KMS-11 (cell line): ENCODE measurements at regions not wholly inside any gene's neighbourhood (a gene's known extent, or its start where the extent isn't known, plus 50 kb on each side); places are given as distances from the start of the nearest gene placed in this dataset.

Source experiments
- H2AFZ ChIP-seq: fragments of 200-600 bp; sonication (generic); 2 replicates; pipeline ENCODE4 v1.6.1; 2016; ENCODE audit warnings: antibody characterized with exemption, mixed run types, low read depth
- H3K27ac ChIP-seq: fragments of 200-600 bp; sonication (generic); 2 replicates; pipeline ENCODE4 v1.6.1; 2016; ENCODE audit warnings: mild to moderate bottlenecking, mixed run types
- H3K27me3 ChIP-seq: fragments of 200-600 bp; sonication (generic); 2 replicates; pipeline ENCODE4 v1.6.1; 2017; ENCODE audit warnings: mild to moderate bottlenecking, low read depth, mixed run types, moderate library complexity; ENCODE audit not compliant: insufficient read depth
- H3K36me3 ChIP-seq: fragments of 200-600 bp; sonication (generic); 2 replicates; pipeline ENCODE4 v1.6.1; 2017; ENCODE audit warnings: mild to moderate bottlenecking, mixed run types; ENCODE audit not compliant: insufficient read depth
- H3K4me1 ChIP-seq: fragments of 200-600 bp; sonication (generic); 2 replicates; pipeline ENCODE4 v1.6.1; 2016; ENCODE audit warnings: mild to moderate bottlenecking, low read depth, mixed run types; ENCODE audit not compliant: poor library complexity, severe bottlenecking
- H3K4me2 ChIP-seq: fragments of 200-600 bp; sonication (generic); 2 replicates; pipeline ENCODE4 v1.7.0; 2016; ENCODE audit warnings: mild to moderate bottlenecking, mixed run types
- H3K4me3 ChIP-seq: fragments of 200-600 bp; sonication (generic); IDR thresholded peaks from 2 replicates; pipeline ENCODE4 v1.6.1; 2017; ENCODE audit warnings: low read depth, low read length, mixed read lengths; ENCODE audit not compliant: insufficient read depth
- H3K79me2 ChIP-seq: fragments of 200-600 bp; sonication (generic); 2 replicates; pipeline ENCODE4 v1.6.1; 2016; ENCODE audit warnings: low read depth, mixed run types; ENCODE audit not compliant: insufficient read depth
- H3K9ac ChIP-seq: fragments of 200-600 bp; sonication (generic); 2 replicates; pipeline ENCODE4 v1.6.1; 2016; ENCODE audit warnings: mild to moderate bottlenecking, mixed run types
- H4K20me1 ChIP-seq: fragments of 200-600 bp; sonication (generic); 2 replicates; pipeline ENCODE4 v1.6.1; 2016; ENCODE audit warnings: mild to moderate bottlenecking, mixed run types; ENCODE audit not compliant: insufficient read depth
- TF ChIP-seq, protein P1 (sequence below): fragments of 200-600 bp; sonication (generic); conservative IDR thresholded peaks from 2 replicates; pipeline ENCODE4 v1.6.1; 2017; ENCODE audit warnings: low read depth, mild to moderate bottlenecking, antibody characterized with exemption, low read length, moderate library complexity, mixed read lengths

DNA sequence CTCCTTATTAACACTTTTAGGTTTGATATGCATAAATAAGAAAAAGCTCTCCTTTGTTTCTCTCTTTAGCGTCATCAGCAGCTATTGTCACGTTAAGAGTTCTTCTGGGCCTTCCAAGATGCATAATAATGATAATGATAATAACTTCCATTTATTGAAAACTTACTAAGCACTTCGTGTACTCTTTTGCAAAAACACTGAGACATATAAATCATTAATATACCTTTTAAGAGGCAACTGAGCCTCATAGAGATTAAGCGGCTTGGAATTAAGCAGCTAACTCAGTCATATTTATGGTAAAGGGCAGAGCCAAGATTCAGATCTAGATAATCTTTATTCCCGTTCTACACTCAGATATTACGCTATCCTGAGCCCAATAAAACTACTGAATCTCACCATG, 1105.1 kb downstream of the OLFM4 start:
- Histone ChIP-seq H3K4me2 (no peak overlapping the region), H4K20me1 (no peaks in the 10 kb centered on the region), H3K79me2 (no peaks in the 10 kb centered on the region), H3K27me3 (no peaks in the 10 kb centered on the region), H3K27ac (no peak overlapping the region), H3K9ac (no peak overlapping the region), H3K4me3 (no peak overlapping the region), H2AFZ (no peak overlapping the region), H3K36me3 (no peaks in the 10 kb centered on the region), H3K4me1 (no peaks in the 10 kb centered on the region)
- TF ChIP-seq, protein P1, sequence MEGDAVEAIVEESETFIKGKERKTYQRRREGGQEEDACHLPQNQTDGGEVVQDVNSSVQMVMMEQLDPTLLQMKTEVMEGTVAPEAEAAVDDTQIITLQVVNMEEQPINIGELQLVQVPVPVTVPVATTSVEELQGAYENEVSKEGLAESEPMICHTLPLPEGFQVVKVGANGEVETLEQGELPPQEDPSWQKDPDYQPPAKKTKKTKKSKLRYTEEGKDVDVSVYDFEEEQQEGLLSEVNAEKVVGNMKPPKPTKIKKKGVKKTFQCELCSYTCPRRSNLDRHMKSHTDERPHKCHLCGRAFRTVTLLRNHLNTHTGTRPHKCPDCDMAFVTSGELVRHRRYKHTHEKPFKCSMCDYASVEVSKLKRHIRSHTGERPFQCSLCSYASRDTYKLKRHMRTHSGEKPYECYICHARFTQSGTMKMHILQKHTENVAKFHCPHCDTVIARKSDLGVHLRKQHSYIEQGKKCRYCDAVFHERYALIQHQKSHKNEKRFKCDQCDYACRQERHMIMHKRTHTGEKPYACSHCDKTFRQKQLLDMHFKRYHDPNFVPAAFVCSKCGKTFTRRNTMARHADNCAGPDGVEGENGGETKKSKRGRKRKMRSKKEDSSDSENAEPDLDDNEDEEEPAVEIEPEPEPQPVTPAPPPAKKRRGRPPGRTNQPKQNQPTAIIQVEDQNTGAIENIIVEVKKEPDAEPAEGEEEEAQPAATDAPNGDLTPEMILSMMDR, result no peak

DNA sequence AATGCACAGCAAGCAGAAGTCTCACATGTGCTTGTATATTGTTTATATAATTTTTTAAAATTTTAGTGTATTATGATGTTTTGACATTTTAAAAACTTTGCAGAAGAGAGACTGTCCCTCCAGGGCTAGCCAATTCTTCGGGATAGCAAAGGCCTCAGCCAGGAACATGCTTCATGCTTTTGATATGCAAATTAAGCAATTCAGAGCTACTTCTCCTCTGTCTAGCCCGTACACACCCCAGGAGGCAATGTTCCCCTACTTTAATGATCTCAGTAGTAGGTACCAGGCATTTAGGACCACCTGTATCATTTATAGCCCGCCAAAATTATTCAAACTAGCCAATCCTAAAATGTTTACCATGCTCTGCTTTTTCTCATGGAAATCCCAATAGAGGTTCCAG, 1116.2 kb downstream of the OLFM4 start:
- TF ChIP-seq, protein P1, result no peak
- Histone ChIP-seq H3K36me3 (no peaks in the 10 kb centered on the region), H3K4me1 (no peaks in the 10 kb centered on the region), H3K27me3 (no peaks in the 10 kb centered on the region), H3K9ac (no peak overlapping the region), H3K4me3 (no peak overlapping the region), H3K4me2 (no peak overlapping the region), H4K20me1 (no peaks in the 10 kb centered on the region), H3K27ac (no peak overlapping the region), H3K79me2 (no peaks in the 10 kb centered on the region), H2AFZ (no peak overlapping the region)

DNA sequence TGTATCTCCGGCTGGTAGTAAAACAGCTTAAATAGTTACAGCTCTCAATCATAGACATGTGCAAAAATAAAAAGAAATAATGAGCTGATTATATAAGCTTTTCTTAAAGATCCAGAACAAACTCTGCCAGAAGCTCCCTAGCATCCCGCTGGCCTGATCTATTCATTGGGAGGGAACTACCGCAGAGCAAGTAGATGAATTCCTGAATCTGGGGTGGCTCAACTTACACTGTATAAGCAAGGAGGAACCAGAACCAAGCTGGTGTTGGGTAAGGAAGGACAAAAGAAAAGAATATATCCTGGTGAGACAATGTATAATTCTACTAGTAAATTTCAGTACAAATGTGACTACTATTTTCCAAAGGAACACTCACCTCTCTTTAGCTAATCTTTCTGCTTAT, 1122.2 kb downstream of the OLFM4 start:
- Histone ChIP-seq H3K27ac (no peak overlapping the region), H2AFZ (no peak overlapping the region), H3K4me3 (no peak overlapping the region), H3K9ac (no peak overlapping the region), H3K79me2 (no peaks in the 10 kb centered on the region), H3K4me1 (no peaks in the 10 kb centered on the region), H3K4me2 (no peak overlapping the region), H4K20me1 (no peaks in the 10 kb centered on the region), H3K27me3 (no peaks in the 10 kb centered on the region), H3K36me3 (no peaks in the 10 kb centered on the region)
- TF ChIP-seq, protein P1, result no peak

DNA sequence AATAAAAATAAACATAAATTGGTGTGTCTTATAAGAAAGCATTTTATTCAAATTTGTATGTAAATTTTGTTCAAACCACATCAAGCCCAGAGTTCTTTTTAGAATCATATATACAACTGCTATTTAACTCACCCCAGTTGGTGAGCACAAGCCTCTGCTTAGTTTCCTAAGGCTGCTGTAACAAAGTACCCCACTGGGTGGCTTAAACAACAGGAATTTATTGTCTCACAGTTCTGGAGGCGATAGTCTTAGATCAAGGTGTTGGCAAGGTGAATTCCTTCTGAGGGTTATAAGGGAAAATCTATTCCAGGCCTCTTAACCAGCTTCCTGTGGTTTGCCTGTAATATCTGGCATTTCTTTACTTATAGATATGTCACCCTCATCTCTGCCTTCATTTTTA, 1133.5 kb downstream of the OLFM4 start:
- Histone ChIP-seq H3K4me2 (no peak overlapping the region), H3K36me3 (no peaks in the 10 kb centered on the region), H3K4me1 (no peaks in the 10 kb centered on the region), H3K9ac (no peak overlapping the region), H4K20me1 (no peaks in the 10 kb centered on the region), H3K27ac (no peak overlapping the region), H3K4me3 (no peak overlapping the region), H3K27me3 (no peaks in the 10 kb centered on the region), H3K79me2 (no peaks in the 10 kb centered on the region), H2AFZ (no peak overlapping the region)
- TF ChIP-seq, protein P1, result no peak
